ENCODE measurements at regions not wholly inside any gene's neighbourhood (a gene's known extent, or its start where the extent isn't known, plus 50 kb on each side); places are given as distances from the start of the nearest gene placed in this dataset.

DNA sequence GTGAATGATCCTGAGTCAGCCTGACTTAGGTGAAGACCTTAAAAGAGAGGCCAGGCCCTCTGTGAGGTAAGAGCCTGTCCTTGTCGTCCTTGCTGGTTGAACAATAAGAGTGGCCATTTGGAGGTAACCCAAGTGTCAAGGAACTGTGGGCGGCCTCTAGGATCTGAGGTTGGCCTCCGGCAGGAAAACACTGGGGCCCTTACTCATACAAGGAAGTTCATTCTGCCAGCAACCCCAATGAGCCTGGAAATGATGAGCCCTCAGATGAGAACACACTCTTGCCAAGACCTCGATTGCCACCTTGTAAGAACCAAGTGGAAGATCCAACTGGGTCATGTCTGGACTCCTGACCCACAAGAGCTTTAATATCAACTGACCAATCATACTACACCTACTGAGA, 95.5 kb upstream of the LRATD1 start:
- no peak for TF ChIP-seq POLR2A (IDR thresholded peaks at IDR 0.05)
- no peak for TF ChIP-seq CTCF (IDR thresholded peaks at IDR 0.05)

Measured in tibial nerve (tissue), 3 donors.